GM20431 (cell line): ENCODE measurements at regions not wholly inside any gene's neighbourhood (a gene's known extent, or its start where the extent isn't known, plus 50 kb on each side); places are given as distances from the start of the nearest gene placed in this dataset.

Experiments
- in situ Hi-C: fragments of 300-500 bp; cut with MseI, MboI; formaldehyde crosslinking; loops from one replicate; pipeline ENCODE4 v1.15.0; 2020; ENCODE audit warnings: low sequenced_read_pairs; ENCODE audit not compliant: unreplicated experiment

GRCh38 chr21:35775778-35776544 lies 284.4 kb downstream of the SETD4 start:
- in situ Hi-C loops: no loop called here

DNA sequence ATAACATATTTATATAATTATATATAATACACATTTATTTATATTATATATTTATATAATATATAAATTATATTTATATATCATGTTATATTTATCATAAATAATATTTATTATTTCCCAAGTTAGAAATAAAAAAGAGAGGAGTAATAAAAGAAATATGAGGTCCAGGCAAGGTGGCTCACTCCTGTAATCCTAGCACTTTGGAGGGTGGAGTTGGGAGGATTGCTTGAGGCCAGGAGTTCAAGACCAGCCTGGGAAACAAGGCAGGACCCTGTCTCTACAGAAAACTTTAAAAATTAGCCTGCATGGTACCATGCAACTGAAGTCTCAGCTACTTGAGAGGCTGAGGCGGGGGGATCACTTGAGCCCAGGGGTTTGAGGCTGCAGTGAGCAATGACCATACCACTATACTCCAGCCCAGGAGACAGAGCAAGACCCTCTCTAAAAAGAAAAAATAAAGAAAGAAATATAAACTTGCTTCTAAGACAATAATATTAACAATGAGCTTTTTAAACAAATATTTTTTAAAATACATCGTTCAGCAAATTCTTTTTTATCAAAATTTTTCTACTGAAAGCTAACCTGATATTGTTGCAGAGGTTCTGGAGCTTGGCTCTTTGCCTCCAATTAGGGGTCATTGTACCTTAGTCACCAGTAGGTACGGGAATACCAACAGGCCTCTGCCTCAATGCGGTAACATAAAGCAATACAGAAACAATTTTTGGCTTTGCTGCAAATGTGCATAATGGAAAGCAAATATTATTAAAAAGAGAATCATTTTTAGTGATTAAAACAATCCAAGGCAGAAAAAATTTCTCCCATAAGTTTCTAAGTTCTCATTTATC lies 290.0 kb downstream of the SETD4 start:
- in situ Hi-C loops: no loop called here

DNA sequence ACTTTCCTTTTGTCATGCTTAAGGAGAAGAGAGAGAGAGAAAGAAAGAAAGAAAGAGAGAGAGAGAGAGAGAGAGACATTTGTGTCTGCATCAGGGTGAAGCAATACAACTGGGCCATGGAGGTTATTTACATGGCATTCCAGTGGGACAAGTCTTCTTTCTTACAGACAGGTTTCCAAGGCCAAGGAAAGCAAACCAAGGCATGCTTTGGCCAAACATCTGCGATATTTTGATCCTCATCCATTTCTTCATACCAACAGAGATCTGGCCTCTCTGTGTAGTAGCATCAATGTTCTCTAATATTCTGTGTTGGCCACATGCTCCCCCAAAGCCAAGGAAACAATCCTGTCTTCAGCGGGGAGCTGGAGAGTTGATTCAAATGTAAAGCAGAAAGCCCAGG lies 292.1 kb downstream of the SETD4 start:
- in situ Hi-C loops: no loop called here

DNA sequence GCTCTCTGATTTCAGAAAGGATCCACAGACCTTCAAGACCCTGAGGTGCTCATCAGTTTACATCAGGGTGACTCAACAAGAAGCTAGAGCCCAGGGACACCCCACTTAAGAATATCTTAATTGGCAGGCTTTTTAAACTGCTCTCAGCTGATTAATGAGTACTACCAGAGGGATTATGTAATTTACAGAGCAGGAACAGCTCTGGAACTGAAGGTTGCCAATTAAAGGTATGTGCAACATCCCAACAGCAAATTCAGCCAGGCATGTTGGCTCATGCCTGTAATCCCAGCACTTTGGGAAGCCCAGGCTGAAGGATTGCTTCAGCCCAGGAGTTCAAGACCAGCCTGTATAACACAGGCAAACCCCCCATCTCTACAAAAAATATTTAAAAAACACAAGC lies 295.7 kb downstream of the SETD4 start:
- in situ Hi-C loops: no loop called here

- in situ Hi-C loops: no loop called here
These were observed 296.2 kb downstream of the SETD4 start for GRCh38 chr21:35764077-35764476.

- in situ Hi-C loops: no loop called here
These were observed 305.7 kb downstream of the SETD4 start for GRCh38 chr21:35754583-35754982.

DNA sequence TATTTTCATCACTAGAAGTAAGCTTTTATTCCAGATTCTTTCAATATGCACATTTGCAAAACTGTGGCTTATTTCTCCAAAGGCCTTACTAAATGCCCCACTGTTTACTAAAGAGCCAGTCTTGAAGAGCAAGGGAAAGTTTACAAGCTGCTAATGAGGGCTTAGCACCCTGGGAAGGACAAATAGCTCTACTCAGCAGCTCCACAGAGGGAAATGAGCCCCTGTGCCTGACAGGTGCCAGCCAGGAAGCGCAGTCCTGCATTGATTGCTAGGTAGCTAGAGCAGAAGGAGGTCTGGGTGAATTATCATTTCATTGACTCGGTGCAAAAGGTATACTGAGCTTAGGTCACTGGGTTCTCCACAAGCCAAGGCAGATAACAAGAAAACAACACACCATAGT lies 307.0 kb downstream of the SETD4 start:
- in situ Hi-C loops: no loop called here

- in situ Hi-C loops: no loop called here
These were observed 309.2 kb downstream of the SETD4 start for GRCh38 chr21:35751171-35751570.

- in situ Hi-C loops: no loop called here
These were observed 310.4 kb downstream of the SETD4 start for GRCh38 chr21:35749904-35750303.

DNA sequence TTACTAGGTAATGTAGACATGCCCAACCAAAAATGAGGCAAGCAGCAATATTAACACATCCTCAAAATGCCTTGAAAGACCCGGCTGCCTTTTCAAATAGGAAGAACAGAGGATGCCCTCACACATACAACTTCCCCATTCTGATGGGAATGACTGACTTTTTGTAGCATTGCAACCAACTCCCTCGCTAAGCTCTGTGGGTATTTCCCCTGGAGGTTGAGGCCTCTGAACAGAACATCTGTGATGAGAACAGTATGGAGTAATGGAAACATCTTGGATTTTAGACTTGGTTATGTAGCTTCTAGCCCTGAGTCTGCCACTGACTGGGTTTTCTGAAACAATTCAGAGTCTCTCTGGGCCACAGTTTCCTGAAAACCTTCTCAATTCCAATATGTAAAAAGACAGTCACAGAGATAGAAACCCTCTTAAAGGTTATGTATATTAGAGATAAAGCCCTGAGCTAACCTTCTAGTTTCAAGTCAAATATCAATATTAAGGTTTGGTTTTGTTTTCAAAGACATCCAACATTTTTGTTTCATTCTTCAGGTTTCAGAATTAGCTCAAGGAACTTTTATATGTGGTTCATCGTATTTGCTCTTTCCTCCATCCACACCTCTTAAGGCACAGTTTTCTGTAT lies 311.5 kb downstream of the SETD4 start:
- in situ Hi-C loops: no loop called here

GRCh38 chr21:35743571-35743970 lies 316.8 kb downstream of the SETD4 start:
- in situ Hi-C loops: no loop called here

- in situ Hi-C loops: no loop called here
These were observed 321.9 kb downstream of the SETD4 start for GRCh38 chr21:35738347-35738961.

- in situ Hi-C loops: no loop called here
These were observed 322.4 kb downstream of the SETD4 start for GRCh38 chr21:35737899-35738346.

- in situ Hi-C loops: no loop called here
These were observed 322.9 kb downstream of the SETD4 start for GRCh38 chr21:35737449-35737848.

DNA sequence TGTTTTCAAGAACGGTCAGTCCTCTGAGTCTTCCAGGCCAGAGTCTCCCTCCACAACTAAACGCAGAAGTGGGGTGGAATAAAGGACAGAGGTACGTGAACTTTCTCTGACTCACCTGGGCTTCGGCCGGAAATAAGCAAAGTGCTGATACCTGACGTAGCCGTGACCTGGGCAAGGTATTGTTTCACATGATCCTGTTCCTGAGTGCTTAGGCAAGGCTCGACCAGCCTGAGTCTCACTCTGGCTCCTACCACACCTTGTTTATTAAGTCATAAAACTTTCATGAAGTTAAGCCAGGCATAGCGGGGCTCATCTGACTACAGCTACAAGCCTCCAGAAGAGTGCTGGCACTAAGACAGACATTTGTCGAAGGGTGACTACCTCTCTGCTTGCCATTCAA lies 327.5 kb downstream of the SETD4 start:
- in situ Hi-C loops: no loop called here

GRCh38 chr21:35730325-35730724 lies 330.0 kb downstream of the SETD4 start:
- in situ Hi-C loops: no loop called here

DNA sequence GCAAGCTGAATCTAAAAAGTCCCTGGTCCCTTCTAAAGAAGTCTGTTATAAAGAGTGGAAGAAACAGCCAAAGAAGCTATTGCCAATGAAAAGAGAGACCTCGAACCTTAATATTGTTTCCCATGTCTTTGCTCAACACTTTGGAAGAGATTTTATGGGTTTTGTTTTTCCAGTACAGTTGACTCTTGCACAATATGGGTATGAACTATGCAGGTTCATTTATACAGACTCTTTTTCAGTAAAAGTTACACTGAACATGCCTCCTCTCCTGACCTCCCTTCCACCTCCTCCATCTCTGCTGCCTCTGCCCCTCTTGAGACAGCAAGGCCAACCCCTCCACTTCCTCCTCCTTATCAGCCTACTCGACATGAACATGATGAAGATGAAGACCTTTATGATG lies 332.5 kb downstream of the SETD4 start:
- in situ Hi-C loops: no loop called here

GRCh38 chr21:35724156-35724555 lies 336.2 kb downstream of the SETD4 start:
- in situ Hi-C loops: no loop called here

DNA sequence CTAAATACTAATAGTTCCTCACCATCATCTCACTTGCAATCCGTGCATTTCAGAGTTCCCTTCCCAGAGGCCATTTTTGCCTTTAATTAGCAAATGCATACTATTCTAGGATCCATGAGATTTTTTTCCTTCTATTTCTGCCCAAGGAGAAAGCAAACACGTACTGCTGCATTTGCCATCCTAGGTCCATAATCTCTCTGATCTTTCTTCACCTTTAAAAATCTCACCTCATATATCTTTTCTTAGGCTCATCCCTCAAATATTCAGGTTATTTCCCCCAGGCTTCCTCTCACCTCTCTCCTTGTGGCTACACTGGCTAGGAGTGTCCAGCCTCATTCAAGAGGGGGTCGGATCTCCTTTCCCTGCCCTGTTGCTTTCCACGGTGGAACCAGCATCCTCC lies 338.6 kb downstream of the SETD4 start:
- in situ Hi-C loops: no loop called here

DNA sequence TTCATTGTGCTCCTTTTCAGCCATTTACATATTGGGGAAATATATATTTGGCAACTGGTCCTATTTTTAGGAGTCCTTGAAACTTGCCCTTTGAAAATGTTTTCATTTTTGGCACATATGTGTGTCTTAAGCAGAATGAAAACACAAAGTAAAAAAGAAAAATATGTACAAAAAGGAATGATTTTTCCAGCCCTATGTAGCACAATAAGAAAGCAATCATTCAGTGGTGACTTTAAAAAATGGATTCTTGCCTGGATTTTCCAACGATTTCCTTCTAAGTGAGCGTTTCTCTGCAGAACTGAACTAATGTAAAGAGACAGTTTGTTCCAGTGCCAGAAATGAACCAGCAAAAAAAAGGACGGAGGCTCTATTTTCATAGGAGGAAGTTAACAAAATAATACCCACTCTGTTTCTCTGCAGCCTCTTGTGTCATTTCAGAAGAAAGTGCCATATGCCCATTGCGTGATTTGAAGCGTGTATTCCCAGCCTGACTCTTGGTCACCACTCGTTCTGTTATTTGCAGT lies 340.1 kb downstream of the SETD4 start:
- in situ Hi-C loops: no loop called here
